ENCODE measurements at regions not wholly inside any gene's neighbourhood (a gene's known extent, or its start where the extent isn't known, plus 50 kb on each side); places are given as distances from the start of the nearest gene placed in this dataset.

DNA sequence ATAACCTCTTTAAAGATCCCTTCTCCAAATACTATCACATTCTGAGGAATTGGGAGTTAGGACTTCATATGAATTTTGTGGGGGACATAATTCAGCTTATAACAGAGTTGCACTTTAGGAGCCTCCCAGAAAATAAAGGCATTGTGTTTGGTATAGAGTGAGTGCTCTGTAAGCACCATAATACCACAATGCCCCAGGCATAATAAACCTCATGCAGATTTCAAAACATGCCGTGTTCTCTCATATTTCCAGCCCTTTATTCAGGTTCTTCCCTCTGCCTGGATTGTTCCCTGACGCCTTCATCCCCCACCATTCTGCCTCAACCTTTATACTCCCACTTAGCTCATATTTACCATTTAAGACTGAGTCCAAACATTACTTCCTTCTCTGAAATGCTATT, 398.8 kb upstream of the FAT3 start:
- WGBS, 2 experiments (ENCODE audit: extremely low coverage in 2 of 2, insufficient read length in 1 of 2) = 80% methylated on average over 1 of the region's 2 CpGs; no CpG with 5 or more reads in 1 of the 2 experiments
- Histone ChIP-seq H2AK9ac (replicated peaks; ENCODE audit: low read depth, low read length, poor library complexity) (no peak overlapping the region), H3K18ac (ENCODE audit: low read depth, low read length) (no peak overlapping the region), H3K9me3 (ENCODE audit: control insufficient read depth, insufficient read depth, low read length) (no peaks in the 10 kb centered on the region), H2BK5ac (ENCODE audit: low read depth, low read length, poor library complexity, severe bottlenecking) (no peak overlapping the region), H4K5ac (ENCODE audit: low read depth, low read length) (no peak overlapping the region), H3K27ac (ENCODE audit: insufficient read depth, low read length) (no peak overlapping the region), H3K14ac (replicated peaks; ENCODE audit: low read depth, low read length) (no peak overlapping the region), H3K9me1 (ENCODE audit: insufficient read depth, low read length) (no peaks in the 10 kb centered on the region), H2AFZ (replicated peaks; ENCODE audit: low read length, poor library complexity) (no peak overlapping the region), H2BK15ac (ENCODE audit: low read depth, low read length) (no peak overlapping the region), H3K23ac (ENCODE audit: low read depth, low read length) (no peak overlapping the region), H3K79me1 (ENCODE audit: low read depth in 1 of 2, low read length in 2 of 2) (no peaks in the 10 kb centered on the region), H2AK5ac (ENCODE audit: low read depth, low read length) (no peak overlapping the region), H3K4ac (ENCODE audit: low read depth, low read length) (no peak overlapping the region), H4K8ac (ENCODE audit: low read depth in 2 of 2, low read length in 2 of 2) (no peak overlapping the region), H3K56ac (ENCODE audit: extremely low read depth, insufficient read depth, low read length) (no peak overlapping the region), H3K36me3 (ENCODE audit: control insufficient read depth, insufficient read depth, low read length) (no peaks in the 10 kb centered on the region), H3K4me2 (ENCODE audit: low read depth, low read length) (no peak overlapping the region), H3K4me1 (ENCODE audit: control insufficient read depth, insufficient read depth, low read length) (no peaks in the 10 kb centered on the region), H4K20me1 (ENCODE audit: insufficient read depth, low read length) (no peaks in the 10 kb centered on the region), H3K27me3 (ENCODE audit: control insufficient read depth, insufficient read depth, low read length) (no peaks in the 10 kb centered on the region), H2BK120ac (ENCODE audit: low read depth, low read length) (no peak overlapping the region), H4K91ac (ENCODE audit: insufficient read depth, low read depth, low read length) (no peak overlapping the region), H3K4me3 (ENCODE audit: insufficient read depth, low read depth, low read length) (no peak overlapping the region), H2BK20ac (ENCODE audit: low read depth, low read length) (no peak overlapping the region), H3K9ac (ENCODE audit: low read depth, low read length) (no peak overlapping the region)
- ChIA-PET POLR2A (ENCODE audit: unreplicated experiment) (no interaction called here), CTCF (no interaction called here)
- intact Hi-C loops (cut with micrococcal nuclease) = no loop called here
- no peak for ATAC-seq (ENCODE audit: low read depth)
- TF ChIP-seq FOS (IDR thresholded peaks at IDR 0.05; ENCODE audit: low read depth, low read length) (no peak), CEBPB (IDR thresholded peaks at IDR 0.05; ENCODE audit: low read depth, low read length) (no peak), RAD21 (IDR thresholded peaks at IDR 0.05; ENCODE audit: low read length) (no peak), CHD1 (IDR thresholded peaks at IDR 0.05; ENCODE audit: low read depth, low read length) (no peak), SMC3 (IDR thresholded peaks at IDR 0.05; ENCODE audit: low read depth, low read length) (no peak), BHLHE40 (IDR thresholded peaks at IDR 0.05; ENCODE audit: low read depth, low read length) (no peak), USF2 (IDR thresholded peaks at IDR 0.05; ENCODE audit: low read depth, low read length) (no peak), POLR2A (IDR thresholded peaks at IDR 0.05; ENCODE audit: low read depth, low read length) (no peak), NFE2L2 (IDR thresholded peaks at IDR 0.05; ENCODE audit: low read depth, low read length) (no peak)
- TF ChIP-seq, protein P1, sequence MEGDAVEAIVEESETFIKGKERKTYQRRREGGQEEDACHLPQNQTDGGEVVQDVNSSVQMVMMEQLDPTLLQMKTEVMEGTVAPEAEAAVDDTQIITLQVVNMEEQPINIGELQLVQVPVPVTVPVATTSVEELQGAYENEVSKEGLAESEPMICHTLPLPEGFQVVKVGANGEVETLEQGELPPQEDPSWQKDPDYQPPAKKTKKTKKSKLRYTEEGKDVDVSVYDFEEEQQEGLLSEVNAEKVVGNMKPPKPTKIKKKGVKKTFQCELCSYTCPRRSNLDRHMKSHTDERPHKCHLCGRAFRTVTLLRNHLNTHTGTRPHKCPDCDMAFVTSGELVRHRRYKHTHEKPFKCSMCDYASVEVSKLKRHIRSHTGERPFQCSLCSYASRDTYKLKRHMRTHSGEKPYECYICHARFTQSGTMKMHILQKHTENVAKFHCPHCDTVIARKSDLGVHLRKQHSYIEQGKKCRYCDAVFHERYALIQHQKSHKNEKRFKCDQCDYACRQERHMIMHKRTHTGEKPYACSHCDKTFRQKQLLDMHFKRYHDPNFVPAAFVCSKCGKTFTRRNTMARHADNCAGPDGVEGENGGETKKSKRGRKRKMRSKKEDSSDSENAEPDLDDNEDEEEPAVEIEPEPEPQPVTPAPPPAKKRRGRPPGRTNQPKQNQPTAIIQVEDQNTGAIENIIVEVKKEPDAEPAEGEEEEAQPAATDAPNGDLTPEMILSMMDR (conservative IDR thresholded peaks at IDR 0.05; ENCODE audit: low read depth, low read length) = no peak
- TF ChIP-seq, protein P2, sequence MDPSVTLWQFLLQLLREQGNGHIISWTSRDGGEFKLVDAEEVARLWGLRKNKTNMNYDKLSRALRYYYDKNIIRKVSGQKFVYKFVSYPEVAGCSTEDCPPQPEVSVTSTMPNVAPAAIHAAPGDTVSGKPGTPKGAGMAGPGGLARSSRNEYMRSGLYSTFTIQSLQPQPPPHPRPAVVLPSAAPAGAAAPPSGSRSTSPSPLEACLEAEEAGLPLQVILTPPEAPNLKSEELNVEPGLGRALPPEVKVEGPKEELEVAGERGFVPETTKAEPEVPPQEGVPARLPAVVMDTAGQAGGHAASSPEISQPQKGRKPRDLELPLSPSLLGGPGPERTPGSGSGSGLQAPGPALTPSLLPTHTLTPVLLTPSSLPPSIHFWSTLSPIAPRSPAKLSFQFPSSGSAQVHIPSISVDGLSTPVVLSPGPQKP (IDR thresholded peaks at IDR 0.05; ENCODE audit: borderline replicate concordance, low read depth, low read length) = no peak
- BruUV-seq (replicated peaks) = no TSS peak
- in situ Hi-C loops (cut with MboI; ENCODE audit: low sequenced_read_pairs) = no loop called here
- dilution Hi-C loops (cut with HindIII; ENCODE audit: low sequenced_read_pairs, unreplicated experiment) = no loop called here
- no peak for DNase-seq

All from IMR-90 (cell line).